ENCODE measurements at regions not wholly inside any gene's neighbourhood (a gene's known extent, or its start where the extent isn't known, plus 50 kb on each side); places are given as distances from the start of the nearest gene placed in this dataset.
"Not testable (repeated sequence)": the region's sequence is repeated elsewhere in the genome, so short reads cannot be mapped to it uniquely, and the experiment has no call there.

DNA sequence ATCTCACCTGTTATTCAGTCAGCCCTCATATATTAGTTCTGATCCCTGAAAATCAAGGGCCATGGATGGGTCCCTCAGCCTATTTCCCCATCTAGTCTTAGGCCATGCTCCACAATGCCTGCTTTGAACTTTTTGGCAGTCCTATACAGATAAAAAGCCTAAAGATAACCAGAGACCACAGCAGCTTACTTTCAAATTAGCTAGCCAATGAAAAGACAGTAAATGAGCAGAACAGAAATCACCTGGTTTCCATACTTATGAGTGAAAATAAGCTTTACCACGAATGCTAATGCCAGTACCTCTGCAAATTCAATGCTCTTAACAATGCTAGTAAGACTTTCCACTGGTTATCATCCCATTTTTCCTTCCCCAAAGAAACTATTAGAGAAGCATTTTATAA lies 141.6 kb upstream of the SPRED1 start:
- H3K4me3 ChIP-seq (ENCODE audit: low read depth, low read length) = no peak overlapping the region
- DNase-seq (ENCODE audit: low read depth, low spot score) = no peak
- in situ Hi-C loops (cut with HindIII; ENCODE audit: low sequenced_read_pairs) = no loop called here
- TF ChIP-seq CTCF (IDR thresholded peaks at IDR 0.05; ENCODE audit: low read depth, low read length) = no peak

DNA sequence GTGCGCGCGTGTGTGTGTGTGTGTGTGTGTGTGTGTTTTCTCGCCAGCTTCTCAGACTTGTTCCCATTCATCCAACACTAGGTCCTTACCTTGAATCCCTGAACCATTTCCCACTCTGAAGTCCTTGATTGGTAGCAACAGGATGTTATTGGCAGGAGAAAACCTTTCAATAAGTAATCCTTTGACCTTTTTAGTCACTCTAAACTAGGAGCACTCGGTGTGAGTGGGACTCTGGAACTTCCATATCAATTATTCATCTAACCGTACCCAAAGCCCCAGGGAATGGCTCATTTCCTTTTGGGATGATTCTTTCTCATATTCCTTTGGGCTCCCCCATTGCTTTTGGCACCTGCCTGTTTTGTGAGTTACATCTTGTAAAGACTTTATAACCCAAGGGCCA lies 140.2 kb upstream of the SPRED1 start:
- no peak for DNase-seq (ENCODE audit: low read depth, low spot score)
- TF ChIP-seq CTCF (IDR thresholded peaks at IDR 0.05; ENCODE audit: low read depth, low read length) = no peak

DNA sequence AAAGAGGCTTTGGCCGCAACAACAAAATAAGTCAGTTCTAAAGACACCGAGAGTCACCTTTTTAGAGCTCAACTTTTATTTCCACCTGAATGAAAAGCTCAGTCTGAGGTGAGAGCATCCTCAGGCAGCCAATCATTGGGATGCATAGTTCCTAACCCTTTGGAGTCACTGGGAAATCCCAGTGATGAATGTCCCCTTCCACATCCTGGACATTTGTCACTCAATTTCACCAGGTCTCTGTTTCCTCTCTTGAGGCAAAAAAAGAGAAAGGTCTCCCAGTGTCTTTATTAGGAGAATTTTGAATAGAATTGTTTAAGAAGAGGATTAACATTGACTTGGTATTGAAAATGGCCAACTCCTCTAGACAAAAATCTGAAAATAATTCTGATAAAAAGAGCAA lies 137.5 kb upstream of the SPRED1 start:
- in situ Hi-C loops (cut with HindIII; ENCODE audit: low sequenced_read_pairs) = no loop called here
- TF ChIP-seq CTCF (IDR thresholded peaks at IDR 0.05; ENCODE audit: low read depth, low read length) = no peak
- DNase-seq (ENCODE audit: low read depth, low spot score) = no peak

More for the DNA sequence above, 140.2 kb upstream of the SPRED1 start:
- in situ Hi-C loops (cut with HindIII; ENCODE audit: low sequenced_read_pairs) = no loop called here
- H3K4me3 ChIP-seq (ENCODE audit: low read depth, low read length) = no peak overlapping the region

DNA sequence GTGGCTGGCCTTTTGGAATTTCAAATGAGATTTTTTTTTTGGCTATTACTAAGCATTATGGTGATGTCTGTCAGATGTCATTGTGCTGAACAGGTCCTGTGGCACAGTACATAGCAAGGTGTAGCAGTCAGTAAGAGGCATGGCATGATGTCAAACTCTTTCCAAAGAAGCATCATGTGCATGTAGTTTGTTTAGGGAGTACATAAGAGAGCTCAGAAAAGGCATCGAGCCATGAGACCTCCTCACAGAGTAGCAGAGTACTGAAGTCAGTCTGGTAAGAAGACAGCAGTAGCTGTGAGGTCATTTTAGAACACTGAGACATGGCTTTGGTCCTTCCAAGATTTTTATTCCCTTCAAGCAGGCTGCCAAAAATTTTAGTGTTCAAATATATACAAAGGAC lies 134.9 kb upstream of the SPRED1 start:
- in situ Hi-C loops (cut with HindIII; ENCODE audit: low sequenced_read_pairs) = no loop called here
- no peak for DNase-seq (ENCODE audit: low read depth, low spot score)
- no peak overlapping the region for H3K4me3 ChIP-seq (ENCODE audit: low read depth, low read length)
- no peak for TF ChIP-seq CTCF (IDR thresholded peaks at IDR 0.05; ENCODE audit: low read depth, low read length)

More for the DNA sequence above, 137.5 kb upstream of the SPRED1 start:
- no peak overlapping the region for H3K4me3 ChIP-seq (ENCODE audit: low read depth, low read length)

DNA sequence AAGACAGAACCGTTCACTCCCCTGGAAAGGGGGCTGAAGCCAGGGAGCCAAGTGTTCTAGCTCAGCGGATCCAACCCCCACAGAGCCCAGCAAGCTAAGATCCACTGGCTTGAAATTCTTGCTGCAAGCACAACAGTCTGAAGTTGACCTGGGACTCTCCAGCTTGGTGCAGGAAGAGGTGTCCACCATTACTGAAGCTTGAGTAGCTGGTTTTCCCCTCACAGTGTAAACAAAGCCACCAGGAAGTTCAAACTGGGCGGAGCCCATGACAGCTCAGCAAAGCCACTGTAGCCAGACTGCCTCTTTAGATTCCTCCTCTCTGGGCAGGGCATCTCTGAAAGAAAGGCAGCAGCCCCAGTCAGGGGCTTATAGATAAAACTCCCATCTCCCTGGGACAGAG lies 132.8 kb upstream of the SPRED1 start:
- in situ Hi-C loops (cut with HindIII; ENCODE audit: low sequenced_read_pairs); H3K4me3 ChIP-seq (ENCODE audit: low read depth, low read length); DNase-seq (ENCODE audit: low read depth, low spot score): not testable (repeated sequence)

GRCh38 chr15:38127306-38127771 lies 125.3 kb upstream of the SPRED1 start:
- in situ Hi-C loops (cut with HindIII; ENCODE audit: low sequenced_read_pairs) = no loop called here
- no peak overlapping the region for H3K4me3 ChIP-seq (ENCODE audit: low read depth, low read length)
- no peak for TF ChIP-seq CTCF (IDR thresholded peaks at IDR 0.05; ENCODE audit: low read depth, low read length)
- DNase-seq (ENCODE audit: low read depth, low spot score) = no peak

DNA sequence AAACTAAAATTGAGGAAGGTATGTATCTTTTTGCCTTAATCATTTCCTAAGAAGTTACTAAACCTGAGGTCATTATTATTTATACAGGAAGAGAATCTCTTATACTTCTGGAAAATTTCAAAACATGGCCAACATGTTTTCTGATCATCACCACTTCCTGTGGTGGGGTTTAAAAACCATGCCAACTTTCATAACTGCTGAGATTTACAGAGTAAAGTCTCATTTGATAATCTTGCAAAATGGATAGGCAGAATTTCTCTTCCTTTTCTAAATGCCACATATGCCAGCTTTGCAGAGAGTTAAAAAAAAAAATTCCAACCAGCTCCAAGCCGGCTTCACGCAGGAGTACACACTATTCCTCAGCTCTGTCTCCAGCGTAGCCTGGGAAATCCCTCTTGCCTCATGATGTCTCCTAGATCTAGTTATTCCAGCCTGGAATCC lies 124.3 kb upstream of the SPRED1 start:
- in situ Hi-C loops (cut with HindIII; ENCODE audit: low sequenced_read_pairs) = no loop called here
- no peak overlapping the region for H3K4me3 ChIP-seq (ENCODE audit: low read depth, low read length)
- no peak for TF ChIP-seq CTCF (IDR thresholded peaks at IDR 0.05; ENCODE audit: low read depth, low read length)
- DNase-seq (ENCODE audit: low read depth, low spot score) = peak; percentile 39

Data from astrocyte of the spinal cord (primary cell).